Breast epithelium (tissue), 3 donors: ENCODE measurements at regions not wholly inside any gene's neighbourhood (a gene's known extent, or its start where the extent isn't known, plus 50 kb on each side); places are given as distances from the start of the nearest gene placed in this dataset.

ENCODE experiments used
- CTCF ChIP-seq, 3 donors: fragments of 450-650 bp; IDR thresholded peaks; one replicate each; pipeline ENCODE4 v1.5.1; 2016 to 2017; ENCODE audit warnings: antibody characterized with exemption in 3 of 3, mild to moderate bottlenecking in 3 of 3, moderate library complexity in 3 of 3
- POLR2A ChIP-seq: fragments of 450-650 bp; IDR thresholded peaks from one replicate; pipeline ENCODE4 v1.6.1; 2016; ENCODE audit warnings: antibody characterized with exemption, mild to moderate bottlenecking, moderate library complexity
- POLR2AphosphoS5 ChIP-seq, 3 donors: sonication (generic); formaldehyde crosslinking; IDR thresholded peaks; one replicate each; pipeline ENCODE4 v1.6.1; 2017; ENCODE audit warnings: antibody characterized with exemption in 3 of 3

GRCh38 chr11:122275508-122275907 is 159.5 kb upstream of the BLID start:
- TF ChIP-seq CTCF (IDR thresholded peaks at IDR 0.05) (no peak), POLR2AphosphoS5 (IDR thresholded peaks at IDR 0.05) (no peak), POLR2A (no peak)
